Amniotic epithelial cell (primary cell): ENCODE measurements at regions not wholly inside any gene's neighbourhood (a gene's known extent, or its start where the extent isn't known, plus 50 kb on each side); places are given as distances from the start of the nearest gene placed in this dataset.
"Not testable (repeated sequence)": the region's sequence is repeated elsewhere in the genome, so short reads cannot be mapped to it uniquely, and the experiment has no call there.

Source experiments
- DNase-seq: peaks from one replicate; pipeline ENCODE4 v3.0.0-alpha.2; 2010; ENCODE audit warnings: low read depth

GRCh38 chr1:238912148-238912547 is 474.2 kb upstream of the CHRM3 start:
- no peak for DNase-seq

- DNase-seq, result not testable (repeated sequence)
Observed at GRCh38 chr1:238902752-238903151, 483.6 kb upstream of the CHRM3 start.

GRCh38 chr1:238900334-238900865 is 486.0 kb upstream of the CHRM3 start:
- DNase-seq, result no peak

- DNase-seq, result no peak
Observed at GRCh38 chr1:238898856-238899255, 487.5 kb upstream of the CHRM3 start.

- no peak for DNase-seq
Observed at GRCh38 chr1:238895911-238896310, 490.5 kb upstream of the CHRM3 start.

GRCh38 chr1:238892612-238893011 is 493.8 kb upstream of the CHRM3 start:
- DNase-seq, result no peak

GRCh38 chr1:238861342-238862066 is 524.9 kb upstream of the CHRM3 start:
- DNase-seq, result no peak

GRCh38 chr1:238833919-238834318 is 552.4 kb upstream of the CHRM3 start:
- DNase-seq, result no peak

- DNase-seq, result no peak
Observed at GRCh38 chr1:238832106-238832505, 554.3 kb upstream of the CHRM3 start.

GRCh38 chr1:238830036-238830611 is 556.2 kb upstream of the CHRM3 start:
- DNase-seq, result no peak

- no peak for DNase-seq
Observed at GRCh38 chr1:238826891-238827290, 559.5 kb upstream of the CHRM3 start.

GRCh38 chr1:238823416-238823815 is 563.0 kb upstream of the CHRM3 start:
- no peak for DNase-seq

GRCh38 chr1:238811211-238811879 is 575.0 kb upstream of the CHRM3 start:
- peak; percentile 9 for DNase-seq

- no peak for DNase-seq
Observed at GRCh38 chr1:238790882-238791281, 595.5 kb upstream of the CHRM3 start.

- no peak for DNase-seq
Observed at GRCh38 chr1:238789916-238790667, 596.3 kb upstream of the CHRM3 start.

- DNase-seq, result no peak
Observed at GRCh38 chr1:238787471-238787870, 598.9 kb upstream of the CHRM3 start.

- no peak for DNase-seq
Observed at GRCh38 chr1:238783633-238784032, 602.7 kb upstream of the CHRM3 start.

GRCh38 chr1:238779716-238780115 is 606.7 kb upstream of the CHRM3 start:
- peak; percentile 32 for DNase-seq

GRCh38 chr1:238778113-238778512 is 608.3 kb upstream of the CHRM3 start:
- peak; percentile 28 for DNase-seq

GRCh38 chr1:238777551-238777950 is 608.8 kb upstream of the CHRM3 start:
- DNase-seq, result peak; percentile 11

GRCh38 chr1:238776126-238776525 is 610.2 kb upstream of the CHRM3 start:
- no peak for DNase-seq

- DNase-seq, result no peak
Observed at GRCh38 chr1:238772322-238772721, 614.0 kb upstream of the CHRM3 start.
